PC-9 (cell line): ENCODE measurements at regions not wholly inside any gene's neighbourhood (a gene's known extent, or its start where the extent isn't known, plus 50 kb on each side); places are given as distances from the start of the nearest gene placed in this dataset.

Experiments
- BruUV-seq: library from RNA; stranded (reverse); fragments of 400-500 nt; replicated peaks from 2 replicates; lab custom pipeline; 2021; lab: Mats Ljungman, UMichigan
- CTCF ChIA-PET: fragments of 300-600 bp; sonication (Branson Sonifier 250); formaldehyde crosslinking; loops from one replicate; lab custom pipeline; 2022; ENCODE audit warnings: antibody characterized with exemption; lab: Charles Lee
- POLR2A ChIA-PET: fragments of 300-600 bp; sonication (Branson Sonifier 250); formaldehyde crosslinking; loops from one replicate; lab custom pipeline; 2022; ENCODE audit warnings: antibody characterized with exemption; ENCODE audit not compliant: unreplicated experiment; lab: Charles Lee
- DNase-seq, 2 experiments: peaks; one replicate each; pipeline versions ENCODE4 v3.0.0 to v3.0.0-alpha.2; 2015 to 2022; ENCODE audit warnings: mixed read lengths in 1 of 2
- H2AFZ ChIP-seq: fragments of 200-600 bp; sonication (generic); 2 replicates; pipeline ENCODE4 v1.8.1; 2017; ENCODE audit warnings: antibody characterized with exemption
- H3F3A ChIP-seq: fragments of 200-600 bp; sonication (generic); 2 replicates; pipeline ENCODE4 v1.8.1; 2017; ENCODE audit warnings: antibody characterized with exemption, mild to moderate bottlenecking, low read depth; ENCODE audit not compliant: insufficient read depth
- H3K27ac ChIP-seq: fragments of 200-600 bp; sonication (generic); 2 replicates; pipeline ENCODE4 v1.6.1; 2016; ENCODE audit warnings: mixed run types
- H3K27me3 ChIP-seq: fragments of 200-600 bp; sonication (generic); 2 replicates; pipeline ENCODE4 v1.6.1; 2016; ENCODE audit warnings: low read depth, mixed run types; ENCODE audit not compliant: insufficient read depth
- H3K36me3 ChIP-seq: fragments of 200-600 bp; sonication (generic); 2 replicates; pipeline ENCODE4 v1.6.1; 2016; ENCODE audit warnings: low read depth, mixed run types
- H3K4me1 ChIP-seq: fragments of 200-600 bp; sonication (generic); replicated peaks from 2 replicates; pipeline ENCODE4 v1.6.1; 2016; ENCODE audit warnings: mixed run types; ENCODE audit not compliant: insufficient read depth
- H3K4me2 ChIP-seq: fragments of 200-600 bp; sonication (generic); 2 replicates; pipeline ENCODE4 v1.6.1; 2017; ENCODE audit warnings: mixed run types
- H3K4me3 ChIP-seq: fragments of 200-600 bp; sonication (generic); 2 replicates; pipeline ENCODE4 v1.6.1; 2016; ENCODE audit warnings: mixed run types
- H3K79me2 ChIP-seq: fragments of 200-600 bp; sonication (generic); 2 replicates; pipeline ENCODE4 v1.6.1; 2017; ENCODE audit warnings: low read depth, mixed run types
- H3K9me2 ChIP-seq: fragments of 200-600 bp; sonication (generic); 2 replicates; pipeline ENCODE4 v1.8.1; 2017; ENCODE audit warnings: mild to moderate bottlenecking; ENCODE audit not compliant: insufficient read depth
- H3K9me3 ChIP-seq: fragments of 200-600 bp; sonication (generic); 2 replicates; pipeline ENCODE4 v1.8.1; 2016; ENCODE audit warnings: low read depth; ENCODE audit not compliant: insufficient read depth
- H4K20me1 ChIP-seq: fragments of 200-600 bp; sonication (generic); 2 replicates; pipeline ENCODE4 v1.8.1; 2017; ENCODE audit not compliant: insufficient read depth
- EZH2 ChIP-seq: fragments of 200-600 bp; sonication (generic); IDR thresholded peaks from 2 replicates; pipeline ENCODE4 v1.8.0; 2017; ENCODE audit warnings: antibody characterized with exemption, low read depth
- intact Hi-C: fragments of 100-400 bp; cut with micrococcal nuclease; formaldehyde crosslinking; loops from one replicate; pipeline ENCODE4 v1.10.0; 2022; ENCODE audit not compliant: unreplicated experiment
- TF ChIP-seq, protein P1 (sequence below): fragments of 200-600 bp; sonication (generic); conservative IDR thresholded peaks from 2 replicates; pipeline ENCODE4 v1.6.1; 2017; ENCODE audit warnings: mixed run types, antibody characterized with exemption, mild to moderate bottlenecking, moderate library complexity

DNA sequence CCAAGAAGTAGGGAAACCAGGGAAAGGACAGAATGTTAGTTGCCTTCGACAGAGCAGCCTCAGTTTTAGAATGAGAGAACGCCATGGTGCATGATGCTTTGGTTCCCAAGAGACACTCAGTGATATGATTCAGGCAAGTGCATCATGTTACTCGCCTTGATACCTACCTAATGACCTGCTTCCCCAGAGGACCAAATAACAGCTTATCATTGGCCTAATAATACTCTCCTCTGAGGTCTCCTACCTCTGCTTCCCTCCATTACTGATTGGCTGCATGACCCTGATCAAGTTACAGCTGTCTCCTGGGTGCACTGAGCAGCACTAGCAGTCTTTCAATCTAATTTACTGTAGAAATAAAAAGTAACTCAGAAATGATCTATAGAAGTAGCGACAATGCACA lies 979.7 kb upstream of the FAT3 start:
- no peaks in the 10 kb centered on the region for H3K79me2 ChIP-seq
- intact Hi-C loops, result loop anchor here (10.0 kb wide), 1 partner anchor 610 kb away; no protein-coding TSS in a partner anchor
- no peaks in the 10 kb centered on the region for H3F3A ChIP-seq
- CTCF ChIA-PET, result no interaction called here
- H4K20me1 ChIP-seq, result no peaks in the 10 kb centered on the region
- H2AFZ ChIP-seq, result no peak overlapping the region
- no peak for DNase-seq
- H3K4me2 ChIP-seq, result no peak overlapping the region
- BruUV-seq, result no TSS peak
- no peak overlapping the region for H3K27ac ChIP-seq
- POLR2A ChIA-PET, result no interaction called here
- H3K9me2 ChIP-seq, result peaks cover 3% of the 10 kb centered on the region; the same call in 1 of the 2 replicates
- 0 out of 2 replicates have a peak, but pooled peaks cover 5% of the 10 kb centered on the region for H3K9me3 ChIP-seq
- no peaks in the 10 kb centered on the region for H3K27me3 ChIP-seq
- no peaks in the 10 kb centered on the region for H3K36me3 ChIP-seq
- no peaks in the 10 kb centered on the region; the same call in 1 of the 2 replicates for H3K4me1 ChIP-seq
- TF ChIP-seq EZH2, result no peak
- TF ChIP-seq, protein P1, sequence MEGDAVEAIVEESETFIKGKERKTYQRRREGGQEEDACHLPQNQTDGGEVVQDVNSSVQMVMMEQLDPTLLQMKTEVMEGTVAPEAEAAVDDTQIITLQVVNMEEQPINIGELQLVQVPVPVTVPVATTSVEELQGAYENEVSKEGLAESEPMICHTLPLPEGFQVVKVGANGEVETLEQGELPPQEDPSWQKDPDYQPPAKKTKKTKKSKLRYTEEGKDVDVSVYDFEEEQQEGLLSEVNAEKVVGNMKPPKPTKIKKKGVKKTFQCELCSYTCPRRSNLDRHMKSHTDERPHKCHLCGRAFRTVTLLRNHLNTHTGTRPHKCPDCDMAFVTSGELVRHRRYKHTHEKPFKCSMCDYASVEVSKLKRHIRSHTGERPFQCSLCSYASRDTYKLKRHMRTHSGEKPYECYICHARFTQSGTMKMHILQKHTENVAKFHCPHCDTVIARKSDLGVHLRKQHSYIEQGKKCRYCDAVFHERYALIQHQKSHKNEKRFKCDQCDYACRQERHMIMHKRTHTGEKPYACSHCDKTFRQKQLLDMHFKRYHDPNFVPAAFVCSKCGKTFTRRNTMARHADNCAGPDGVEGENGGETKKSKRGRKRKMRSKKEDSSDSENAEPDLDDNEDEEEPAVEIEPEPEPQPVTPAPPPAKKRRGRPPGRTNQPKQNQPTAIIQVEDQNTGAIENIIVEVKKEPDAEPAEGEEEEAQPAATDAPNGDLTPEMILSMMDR, result no peak
- no peak overlapping the region for H3K4me3 ChIP-seq

DNA sequence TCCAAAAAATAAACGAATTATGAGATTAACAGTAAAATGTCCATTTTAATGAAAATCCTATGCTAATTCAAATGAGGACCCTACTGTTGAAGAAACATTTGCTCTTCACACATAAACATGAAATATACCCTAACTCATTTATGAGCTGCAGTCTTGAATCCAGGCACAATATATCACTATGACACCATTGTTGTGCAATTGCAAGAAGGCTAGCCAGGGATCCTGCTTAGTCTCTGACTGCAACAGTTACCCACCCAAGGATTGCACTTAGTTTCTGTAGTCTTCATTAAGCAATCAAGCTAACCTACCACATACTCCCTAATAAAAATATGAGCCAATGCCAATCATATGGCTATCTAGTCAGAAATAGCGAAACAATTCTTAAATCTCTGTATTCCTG lies 981.0 kb upstream of the FAT3 start:
- H3F3A ChIP-seq, result no peaks in the 10 kb centered on the region
- no peak for DNase-seq
- no peaks in the 10 kb centered on the region for H3K36me3 ChIP-seq
- H3K9me2 ChIP-seq, result no peaks in the 10 kb centered on the region
- no peaks in the 10 kb centered on the region for H3K79me2 ChIP-seq
- ChIA-PET CTCF (no interaction called here), POLR2A (no interaction called here)
- TF ChIP-seq, protein P1, result no peak
- TF ChIP-seq EZH2, result no peak
- H3K4me2 ChIP-seq, result no peak overlapping the region
- intact Hi-C loops, result loop anchor here (10.0 kb wide), 1 partner anchor 609 kb away; no protein-coding TSS in a partner anchor
- no peak overlapping the region for H3K27ac ChIP-seq
- no peaks in the 10 kb centered on the region; the same call in 1 of the 2 replicates for H3K4me1 ChIP-seq
- H3K4me3 ChIP-seq, result no peak overlapping the region
- no peak overlapping the region for H2AFZ ChIP-seq
- no peaks in the 10 kb centered on the region for H3K27me3 ChIP-seq
- H4K20me1 ChIP-seq, result no peaks in the 10 kb centered on the region
- BruUV-seq, result no TSS peak
- H3K9me3 ChIP-seq, result 0 out of 2 replicates have a peak, but pooled peaks cover 5% of the 10 kb centered on the region

DNA sequence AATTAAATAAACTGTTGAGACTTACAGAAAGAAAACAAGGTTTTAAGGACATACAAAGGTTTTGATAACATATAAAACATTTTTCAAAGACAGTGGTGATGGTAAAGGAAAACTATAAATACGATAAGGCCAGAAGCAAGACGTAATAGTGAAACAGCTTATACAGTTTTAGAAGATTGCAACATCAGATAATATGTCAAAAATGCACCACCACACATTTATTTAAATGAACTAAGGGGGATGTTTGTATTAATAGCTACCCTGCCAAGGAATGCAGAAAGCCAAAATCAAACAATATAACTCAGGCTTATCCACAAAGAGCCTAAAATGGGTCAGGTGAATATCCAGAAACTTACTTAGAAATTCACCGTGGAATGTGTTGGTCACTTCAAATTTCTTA lies 981.6 kb upstream of the FAT3 start:
- H3F3A ChIP-seq, result no peaks in the 10 kb centered on the region
- no TSS peak for BruUV-seq
- H3K4me1 ChIP-seq, result no peaks in the 10 kb centered on the region; the same call in 1 of the 2 replicates
- intact Hi-C loops, result loop anchor here (10.0 kb wide), 1 partner anchor 608 kb away; no protein-coding TSS in a partner anchor
- TF ChIP-seq, protein P1, result no peak
- TF ChIP-seq EZH2, result no peak
- H3K36me3 ChIP-seq, result no peaks in the 10 kb centered on the region
- no peaks in the 10 kb centered on the region for H3K27me3 ChIP-seq
- 0 out of 2 replicates have a peak, but pooled peaks cover 5% of the 10 kb centered on the region for H3K9me3 ChIP-seq
- no peak for DNase-seq
- 0 out of 2 replicates have a peak overlapping the region, but pooled peaks have one; percentile 1 for H3K4me2 ChIP-seq
- H3K79me2 ChIP-seq, result no peaks in the 10 kb centered on the region
- no peak overlapping the region for H2AFZ ChIP-seq
- POLR2A ChIA-PET, result no interaction called here
- H4K20me1 ChIP-seq, result no peaks in the 10 kb centered on the region
- H3K4me3 ChIP-seq, result no peak overlapping the region
- CTCF ChIA-PET, result no interaction called here
- H3K9me2 ChIP-seq, result no peaks in the 10 kb centered on the region
- no peak overlapping the region for H3K27ac ChIP-seq
